ENCODE measurements at regions not wholly inside any gene's neighbourhood (a gene's known extent, or its start where the extent isn't known, plus 50 kb on each side); places are given as distances from the start of the nearest gene placed in this dataset.

DNA sequence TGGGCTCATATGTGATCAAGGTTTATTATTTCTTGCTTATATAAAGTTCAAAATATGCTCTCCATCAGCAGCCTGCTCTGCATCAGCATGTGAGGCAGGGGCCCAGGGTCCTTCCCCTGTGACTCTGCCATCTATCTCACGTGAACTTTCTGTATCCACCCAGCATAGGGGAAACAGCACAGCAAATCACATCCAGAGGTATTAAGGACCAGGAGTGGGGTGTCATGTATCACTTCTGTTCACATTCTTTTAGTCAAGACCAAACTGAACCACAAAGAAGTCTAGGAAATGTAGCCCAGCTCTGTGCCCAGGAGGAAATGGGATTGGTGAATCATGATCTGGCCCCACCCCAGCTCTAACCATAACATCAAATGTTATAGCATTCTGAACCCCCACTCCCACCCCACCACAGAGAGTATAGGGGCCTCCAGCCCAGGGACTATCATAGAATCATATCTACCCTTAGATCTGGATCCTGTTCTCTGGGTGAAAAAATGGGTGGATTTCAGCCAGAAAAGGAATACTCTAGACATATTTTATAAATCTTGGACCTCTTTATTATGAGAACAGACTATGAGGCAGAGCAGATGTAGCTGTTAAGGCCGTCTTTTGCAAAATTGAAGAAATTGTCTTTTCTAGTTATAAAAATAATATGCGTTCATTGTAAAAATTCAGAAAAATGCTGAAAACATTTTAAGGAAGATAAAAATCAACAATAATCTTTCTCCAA, 473.7 kb downstream of the ARHGEF28 start:
- H3K9me3 ChIP-seq (ENCODE audit: low read depth, low read length), result no peaks in the 10 kb centered on the region
- no peak overlapping the region for H3K4me3 ChIP-seq (ENCODE audit: low read length)
- no peaks in the 10 kb centered on the region for H3K4me1 ChIP-seq (ENCODE audit: insufficient read depth, low read length)
- no peaks in the 10 kb centered on the region for H3K27me3 ChIP-seq (ENCODE audit: insufficient read depth, low read length)

DNA sequence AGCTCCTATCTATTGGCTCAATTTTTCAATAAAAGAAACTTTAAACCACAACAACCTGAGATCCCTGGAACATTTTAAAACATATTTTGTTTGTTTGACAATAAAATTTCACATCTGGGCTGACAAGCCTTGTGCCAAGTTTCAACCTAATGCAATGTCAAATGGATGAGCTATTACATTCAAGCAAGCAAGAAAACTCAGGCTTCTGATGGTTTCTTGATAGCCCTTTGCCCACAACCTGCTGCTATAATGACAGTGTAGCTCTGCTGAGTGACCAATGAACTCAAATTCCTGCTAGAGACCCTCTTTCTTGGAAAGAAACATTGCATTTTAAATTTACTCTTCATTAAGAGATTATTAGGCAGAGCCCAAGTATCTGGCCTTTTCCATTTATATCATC, 472.9 kb downstream of the ARHGEF28 start:
- Histone ChIP-seq H3K4me1 (ENCODE audit: insufficient read depth, low read length) (no peaks in the 10 kb centered on the region), H3K9me3 (ENCODE audit: low read depth, low read length) (no peaks in the 10 kb centered on the region), H3K4me3 (ENCODE audit: low read length) (no peak overlapping the region), H3K27me3 (ENCODE audit: insufficient read depth, low read length) (no peaks in the 10 kb centered on the region)

- Histone ChIP-seq H3K4me3 (ENCODE audit: low read length) (no peak overlapping the region), H3K9me3 (ENCODE audit: low read depth, low read length) (no peaks in the 10 kb centered on the region), H3K4me1 (ENCODE audit: insufficient read depth, low read length) (no peaks in the 10 kb centered on the region), H3K27me3 (ENCODE audit: insufficient read depth, low read length) (no peaks in the 10 kb centered on the region)
Measured at GRCh38 chr5:74098456-74098855, 472.5 kb downstream of the ARHGEF28 start.

DNA sequence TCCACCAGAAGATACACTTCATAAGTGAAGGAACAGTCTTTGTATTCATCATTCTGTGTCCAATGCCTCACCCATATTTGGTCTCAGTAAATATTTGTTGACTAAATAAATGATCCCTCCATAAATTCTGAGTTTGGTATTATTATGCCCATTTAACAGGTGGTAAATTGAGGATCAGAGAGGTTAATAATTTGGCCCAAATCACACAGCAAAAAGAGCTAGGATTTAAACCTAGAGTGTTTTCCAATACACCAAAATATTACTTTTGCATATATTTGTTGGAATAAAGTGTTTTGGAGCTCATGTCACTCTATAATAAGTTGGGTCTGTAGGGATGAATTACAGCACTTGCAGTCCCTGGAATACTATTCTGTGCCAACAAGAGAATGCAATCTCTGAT, 470.3 kb downstream of the ARHGEF28 start:
- Histone ChIP-seq H3K4me1 (ENCODE audit: insufficient read depth, low read length) (no peaks in the 10 kb centered on the region), H3K4me3 (ENCODE audit: low read length) (no peak overlapping the region), H3K9me3 (ENCODE audit: low read depth, low read length) (no peaks in the 10 kb centered on the region), H3K27me3 (ENCODE audit: insufficient read depth, low read length) (no peaks in the 10 kb centered on the region)

- no peaks in the 10 kb centered on the region for H3K27me3 ChIP-seq (ENCODE audit: insufficient read depth, low read length)
- H3K4me1 ChIP-seq (ENCODE audit: insufficient read depth, low read length), result no peaks in the 10 kb centered on the region
- no peaks in the 10 kb centered on the region for H3K9me3 ChIP-seq (ENCODE audit: low read depth, low read length)
- H3K4me3 ChIP-seq (ENCODE audit: low read length), result no peak overlapping the region
Measured at GRCh38 chr5:74095871-74096270, 469.9 kb downstream of the ARHGEF28 start.

DNA sequence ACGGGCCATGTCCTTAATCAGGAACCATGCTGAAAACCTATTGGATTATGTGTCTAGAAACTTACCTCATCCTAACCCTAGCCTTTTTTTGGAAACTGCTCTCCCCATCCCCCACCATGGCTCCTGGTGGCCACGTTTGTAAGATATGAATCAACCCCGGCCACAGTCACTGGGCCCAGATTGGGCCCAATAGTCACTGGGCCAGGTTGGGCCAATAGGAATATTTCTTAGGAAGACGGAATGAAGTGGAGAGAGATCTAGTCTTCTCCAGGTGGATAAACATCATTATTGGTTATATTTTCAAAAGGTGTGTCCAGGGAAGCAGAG, 468.7 kb downstream of the ARHGEF28 start:
- Histone ChIP-seq H3K4me1 (ENCODE audit: insufficient read depth, low read length) (no peaks in the 10 kb centered on the region), H3K27me3 (ENCODE audit: insufficient read depth, low read length) (no peaks in the 10 kb centered on the region), H3K4me3 (ENCODE audit: low read length) (no peak overlapping the region), H3K9me3 (ENCODE audit: low read depth, low read length) (no peaks in the 10 kb centered on the region)

GRCh38 chr5:74094096-74094781, 468.2 kb downstream of the ARHGEF28 start:
- H3K9me3 ChIP-seq (ENCODE audit: low read depth, low read length), result no peaks in the 10 kb centered on the region
- no peaks in the 10 kb centered on the region for H3K27me3 ChIP-seq (ENCODE audit: insufficient read depth, low read length)
- H3K4me3 ChIP-seq (ENCODE audit: low read length), result no peak overlapping the region
- H3K4me1 ChIP-seq (ENCODE audit: insufficient read depth, low read length), result no peaks in the 10 kb centered on the region

- H3K27me3 ChIP-seq (ENCODE audit: insufficient read depth, low read length), result no peaks in the 10 kb centered on the region
- H3K4me1 ChIP-seq (ENCODE audit: insufficient read depth, low read length), result no peaks in the 10 kb centered on the region
- H3K9me3 ChIP-seq (ENCODE audit: low read depth, low read length), result no peaks in the 10 kb centered on the region
- no peak overlapping the region for H3K4me3 ChIP-seq (ENCODE audit: low read length)
Measured at GRCh38 chr5:74093561-74093960, 467.6 kb downstream of the ARHGEF28 start.

DNA sequence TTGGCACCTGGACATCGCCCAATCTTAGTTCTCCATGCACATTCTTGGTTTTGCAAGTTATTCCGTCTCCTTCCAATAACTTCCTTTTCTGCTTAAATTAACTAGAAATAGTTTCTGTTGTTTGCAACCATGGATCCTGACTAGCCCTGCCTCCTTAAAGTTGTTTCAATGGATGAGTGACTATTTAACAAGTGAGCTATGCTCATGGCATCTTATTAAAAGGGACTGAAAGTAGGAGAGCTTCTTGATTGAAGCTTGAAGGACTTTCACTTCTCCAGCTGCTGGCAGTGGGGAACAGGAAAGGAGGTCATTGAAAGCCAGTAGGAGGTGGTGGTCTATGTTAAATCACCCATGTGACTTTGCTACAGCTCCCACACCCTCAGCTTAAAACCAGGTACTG, 466.8 kb downstream of the ARHGEF28 start:
- no peaks in the 10 kb centered on the region for H3K27me3 ChIP-seq (ENCODE audit: insufficient read depth, low read length)
- H3K9me3 ChIP-seq (ENCODE audit: low read depth, low read length), result no peaks in the 10 kb centered on the region
- no peaks in the 10 kb centered on the region for H3K4me1 ChIP-seq (ENCODE audit: insufficient read depth, low read length)
- H3K4me3 ChIP-seq (ENCODE audit: low read length), result no peak overlapping the region

DNA sequence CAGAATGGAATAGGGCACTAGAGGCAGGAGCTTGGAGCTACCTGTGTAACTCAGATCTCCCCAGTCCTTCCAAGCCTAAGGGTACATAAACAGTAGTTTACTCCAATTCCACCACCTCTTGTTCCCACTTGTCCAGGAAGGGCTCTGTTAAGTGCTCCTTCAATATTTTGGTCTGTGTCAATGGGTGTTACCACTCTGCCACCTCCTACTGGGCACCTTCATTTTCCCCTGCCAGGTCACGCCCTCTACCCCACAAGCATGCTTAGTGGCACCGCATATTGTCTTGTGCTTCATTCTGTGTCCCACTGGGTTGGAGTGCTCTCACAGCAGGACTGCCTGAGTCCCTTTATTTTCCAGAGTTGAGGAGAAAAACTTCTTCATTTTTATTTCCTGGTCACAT, 459.8 kb downstream of the ARHGEF28 start:
- H3K4me3 ChIP-seq (ENCODE audit: low read length), result no peak overlapping the region
- H3K27me3 ChIP-seq (ENCODE audit: insufficient read depth, low read length), result no peaks in the 10 kb centered on the region
- H3K4me1 ChIP-seq (ENCODE audit: insufficient read depth, low read length), result no peaks in the 10 kb centered on the region
- no peaks in the 10 kb centered on the region for H3K9me3 ChIP-seq (ENCODE audit: low read depth, low read length)

- Histone ChIP-seq H3K4me3 (ENCODE audit: low read length) (no peak overlapping the region), H3K4me1 (ENCODE audit: insufficient read depth, low read length) (no peaks in the 10 kb centered on the region), H3K9me3 (ENCODE audit: low read depth, low read length) (no peaks in the 10 kb centered on the region), H3K27me3 (ENCODE audit: insufficient read depth, low read length) (no peaks in the 10 kb centered on the region)
Measured at GRCh38 chr5:74085186-74085585, 459.2 kb downstream of the ARHGEF28 start.

DNA sequence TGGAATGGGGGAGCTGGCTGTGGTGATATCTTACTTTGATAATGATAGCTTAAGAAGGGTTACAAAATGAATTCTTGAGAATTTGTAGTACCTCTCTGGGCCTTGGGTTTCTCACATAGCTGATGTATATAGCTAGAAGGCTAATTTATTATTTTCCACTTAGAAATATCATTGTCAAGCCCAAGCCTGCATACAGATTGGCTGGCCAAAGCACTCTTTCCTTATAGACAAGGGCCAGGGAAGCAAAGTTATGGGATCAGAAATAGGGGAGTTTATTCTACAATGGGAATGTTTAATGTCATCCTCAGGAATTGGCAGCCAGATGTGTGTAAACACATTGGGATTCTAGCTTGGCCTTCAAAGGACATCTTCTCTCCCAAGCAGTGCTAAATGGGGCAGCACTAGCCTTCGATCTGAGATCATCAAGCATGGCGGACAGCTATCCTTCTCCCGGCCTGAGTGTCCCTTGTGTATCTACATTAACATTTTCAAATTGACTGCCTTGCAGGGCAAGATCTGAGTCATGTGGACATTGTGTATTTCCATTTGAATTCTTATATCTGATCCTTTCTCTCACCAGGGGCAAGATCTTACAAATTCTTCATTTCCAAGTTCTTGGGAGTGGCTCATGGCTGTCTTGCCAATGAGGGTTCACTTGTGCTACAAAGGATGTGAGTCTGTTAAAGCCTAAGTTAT, 457.2 kb downstream of the ARHGEF28 start:
- H3K4me3 ChIP-seq (ENCODE audit: low read length), result no peak overlapping the region
- no peaks in the 10 kb centered on the region for H3K4me1 ChIP-seq (ENCODE audit: insufficient read depth, low read length)
- H3K9me3 ChIP-seq (ENCODE audit: low read depth, low read length), result no peaks in the 10 kb centered on the region
- no peaks in the 10 kb centered on the region for H3K27me3 ChIP-seq (ENCODE audit: insufficient read depth, low read length)

GRCh38 chr5:74082512-74083055, 456.6 kb downstream of the ARHGEF28 start:
- Histone ChIP-seq H3K4me3 (ENCODE audit: low read length) (no peak overlapping the region), H3K9me3 (ENCODE audit: low read depth, low read length) (no peaks in the 10 kb centered on the region), H3K27me3 (ENCODE audit: insufficient read depth, low read length) (no peaks in the 10 kb centered on the region), H3K4me1 (ENCODE audit: insufficient read depth, low read length) (no peaks in the 10 kb centered on the region)

DNA sequence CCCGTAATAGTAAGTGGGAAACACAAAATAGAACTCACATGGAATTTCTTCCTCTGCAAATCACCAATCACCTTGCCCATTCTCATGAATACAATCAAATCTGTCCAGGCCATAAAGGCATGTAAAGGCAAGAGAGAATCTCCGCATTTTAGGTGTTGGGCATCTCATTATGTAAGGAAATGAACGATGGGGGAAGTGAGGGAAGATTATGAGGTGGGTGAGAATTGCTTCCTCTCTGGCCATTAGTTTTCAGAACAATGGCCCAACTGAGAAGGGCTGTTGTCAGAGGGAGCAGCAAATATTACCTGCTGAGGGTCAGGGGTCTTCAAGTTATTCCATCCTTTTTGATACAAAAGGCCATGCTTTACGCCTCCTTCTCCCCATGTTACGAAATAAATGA, 455.1 kb downstream of the ARHGEF28 start:
- Histone ChIP-seq H3K27me3 (ENCODE audit: insufficient read depth, low read length) (no peaks in the 10 kb centered on the region), H3K4me1 (ENCODE audit: insufficient read depth, low read length) (no peaks in the 10 kb centered on the region), H3K9me3 (ENCODE audit: low read depth, low read length) (no peaks in the 10 kb centered on the region), H3K4me3 (ENCODE audit: low read length) (no peak overlapping the region)

DNA sequence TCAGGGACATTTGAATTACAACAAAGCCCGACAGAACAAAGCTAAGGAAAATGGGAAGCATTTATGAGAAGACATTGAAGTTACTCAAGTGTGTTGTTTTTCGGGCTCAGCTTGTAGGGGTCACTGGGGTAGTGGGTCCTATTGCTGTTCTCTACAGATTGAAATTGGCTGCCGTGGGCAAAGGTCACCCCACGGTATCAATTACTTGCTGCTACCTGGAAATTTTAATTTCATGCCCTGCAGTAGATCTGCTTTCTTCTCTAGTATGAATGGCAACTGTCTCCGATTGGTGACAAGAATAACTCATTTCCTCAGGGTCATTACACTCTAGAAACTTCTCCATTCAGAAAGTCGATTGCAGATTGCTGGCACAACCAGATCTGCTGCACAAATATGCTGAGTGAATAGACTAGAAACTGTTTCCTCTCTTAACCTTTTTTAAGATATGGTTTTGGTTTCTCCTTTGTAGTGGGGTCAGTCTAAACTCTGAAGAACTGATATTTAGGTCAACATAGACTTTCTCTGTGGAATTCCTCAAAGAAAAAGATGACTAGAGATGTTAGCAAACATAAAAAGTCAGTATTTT, 454.1 kb downstream of the ARHGEF28 start:
- Histone ChIP-seq H3K9me3 (ENCODE audit: low read depth, low read length) (no peaks in the 10 kb centered on the region), H3K4me1 (ENCODE audit: insufficient read depth, low read length) (no peaks in the 10 kb centered on the region), H3K4me3 (ENCODE audit: low read length) (no peak overlapping the region)

More for the DNA sequence above, 454.1 kb downstream of the ARHGEF28 start:
- H3K27me3 ChIP-seq (ENCODE audit: insufficient read depth, low read length), result no peaks in the 10 kb centered on the region
